ENCODE measurements at regions not wholly inside any gene's neighbourhood (a gene's known extent, or its start where the extent isn't known, plus 50 kb on each side); places are given as distances from the start of the nearest gene placed in this dataset. TPM values are rescaled to one million over a fixed set of nuclear protein-coding genes. Genes with fewer than 3 reads are reported as not detected.
"Not testable (repeated sequence)": the region's sequence is repeated elsewhere in the genome, so short reads cannot be mapped to it uniquely, and the experiment has no call there.

GRCh38 chr1:88612773-88613172 lies 71.3 kb upstream of the PKN2 start:
- no peak overlapping the region for H3K9ac ChIP-seq (ENCODE audit: low read length)
- H3K27ac ChIP-seq (ENCODE audit: low read length): no peak overlapping the region
- H2AFZ ChIP-seq (ENCODE audit: low read length): no peak overlapping the region
- H3K9me3 ChIP-seq (ENCODE audit: low read length): no peaks in the 10 kb centered on the region; the same call in 1 of the 2 replicates
- H3K4me2 ChIP-seq (ENCODE audit: low read depth, low read length, poor library complexity, severe bottlenecking): no peak overlapping the region
- no peaks in the 10 kb centered on the region for H4K20me1 ChIP-seq (ENCODE audit: insufficient read depth, low read depth, low read length)
- H3K9me2 ChIP-seq (replicated peaks; ENCODE audit: insufficient read depth, low read length): no peaks in the 10 kb centered on the region; the same call in 1 of the 2 replicates
- no peaks in the 10 kb centered on the region for H3K79me2 ChIP-seq (ENCODE audit: low read length)
- peaks cover 3% of the 10 kb centered on the region; the same call in 1 of the 2 replicates for H3K27me3 ChIP-seq (ENCODE audit: low read length)
- no peak for DNase-seq
- no peak overlapping the region for H3K4me3 ChIP-seq (ENCODE audit: low read length)
- H3K4me1 ChIP-seq (ENCODE audit: low read length): peaks cover 4% of the 10 kb centered on the region
- H3K36me3 ChIP-seq (ENCODE audit: insufficient read depth, low read length): no peaks in the 10 kb centered on the region

GRCh38 chr1:88618331-88618730 lies 65.7 kb upstream of the PKN2 start:
- Histone ChIP-seq H3K9me2 (replicated peaks; ENCODE audit: insufficient read depth, low read length) (no peaks in the 10 kb centered on the region; the same call in 1 of the 2 replicates), H3K27me3 (ENCODE audit: low read length) (peaks cover 3% of the 10 kb centered on the region; the same call in 1 of the 2 replicates), H3K4me1 (ENCODE audit: low read length) (no peaks in the 10 kb centered on the region)

GRCh38 chr1:88623101-88623500 lies 61.0 kb upstream of the PKN2 start:
- not testable (repeated sequence) for H3K9me3 ChIP-seq (ENCODE audit: low read length); H3K9me2 ChIP-seq (replicated peaks; ENCODE audit: insufficient read depth, low read length); H3K79me2 ChIP-seq (ENCODE audit: low read length); H3K4me3 ChIP-seq (ENCODE audit: low read length); H3K9ac ChIP-seq (ENCODE audit: low read length); H3K27ac ChIP-seq (ENCODE audit: low read length); H3K4me1 ChIP-seq (ENCODE audit: low read length); H3K4me2 ChIP-seq (ENCODE audit: low read depth, low read length, poor library complexity, severe bottlenecking); DNase-seq; H2AFZ ChIP-seq (ENCODE audit: low read length); H3K36me3 ChIP-seq (ENCODE audit: insufficient read depth, low read length); H4K20me1 ChIP-seq (ENCODE audit: insufficient read depth, low read depth, low read length); H3K27me3 ChIP-seq (ENCODE audit: low read length)

More at GRCh38 chr1:88618331-88618730, 65.7 kb upstream of the PKN2 start:
- no peaks in the 10 kb centered on the region for H4K20me1 ChIP-seq (ENCODE audit: insufficient read depth, low read depth, low read length)
- DNase-seq: peak; percentile 27
- no peaks in the 10 kb centered on the region for H3K79me2 ChIP-seq (ENCODE audit: low read length)
- no peaks in the 10 kb centered on the region for H3K36me3 ChIP-seq (ENCODE audit: insufficient read depth, low read length)
- H2AFZ ChIP-seq (ENCODE audit: low read length): no peak overlapping the region
- no peak overlapping the region for H3K9ac ChIP-seq (ENCODE audit: low read length)
- H3K4me2 ChIP-seq (ENCODE audit: low read depth, low read length, poor library complexity, severe bottlenecking): no peak overlapping the region
- H3K9me3 ChIP-seq (ENCODE audit: low read length): no peaks in the 10 kb centered on the region; the same call in none of the 2 replicates
- no peak overlapping the region for H3K27ac ChIP-seq (ENCODE audit: low read length)
- H3K4me3 ChIP-seq (ENCODE audit: low read length): no peak overlapping the region

Small RNA genes lying in the stretch of these regions (small RNA-seq; reads per million reads assigned to genes)
- gene AL049861.1 (not detected), gene RF02271 (not detected), gene RN7SL583P (not detected), gene RNA5SP52 (not detected)
